ENCODE measurements at regions not wholly inside any gene's neighbourhood (a gene's known extent, or its start where the extent isn't known, plus 50 kb on each side); places are given as distances from the start of the nearest gene placed in this dataset.

DNA sequence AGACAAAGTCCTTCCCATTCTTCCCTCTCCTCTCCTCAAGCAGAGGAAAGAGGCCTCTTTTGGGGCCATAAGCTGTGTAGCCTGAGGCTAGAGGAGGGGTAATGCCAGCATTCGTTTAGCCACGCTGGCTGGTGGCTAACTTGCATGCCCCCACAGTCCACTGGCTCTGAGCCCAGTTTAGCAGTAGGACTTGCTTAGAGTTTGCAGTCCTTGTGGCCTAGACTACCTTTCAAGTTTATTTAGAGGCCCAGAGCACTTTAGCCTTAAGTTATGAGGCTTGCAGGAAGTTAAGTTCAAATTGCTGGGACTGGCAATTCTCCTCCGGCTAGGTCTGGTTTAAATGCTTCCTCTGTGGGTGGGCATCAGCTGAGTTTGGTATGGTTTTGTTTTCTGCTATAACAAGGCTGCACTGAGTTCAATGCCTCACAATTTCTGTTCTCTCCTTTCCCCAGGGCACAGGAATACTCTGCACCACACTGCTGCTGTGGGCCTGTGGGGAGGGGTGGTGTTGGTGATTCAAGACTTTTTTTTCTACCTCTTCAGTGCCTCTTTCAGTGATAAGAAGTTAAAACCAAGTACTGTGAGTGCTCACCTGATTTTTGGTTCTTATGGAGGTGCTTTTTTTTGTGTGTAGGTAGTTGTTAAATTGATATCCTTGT lies 281.0 kb upstream of the C11orf87 start:
- WGBS, 2 donors (ENCODE audit: low coverage in 1 of 2) = 73 to 94% methylated on average over 2 of the region's 3 CpGs
- TF ChIP-seq POLR2AphosphoS5 (IDR thresholded peaks at IDR 0.05) = no peak
- TF ChIP-seq POLR2A (IDR thresholded peaks at IDR 0.05) = no peak
- TF ChIP-seq EP300 (IDR thresholded peaks at IDR 0.05) = no peak
- TF ChIP-seq, protein P1, sequence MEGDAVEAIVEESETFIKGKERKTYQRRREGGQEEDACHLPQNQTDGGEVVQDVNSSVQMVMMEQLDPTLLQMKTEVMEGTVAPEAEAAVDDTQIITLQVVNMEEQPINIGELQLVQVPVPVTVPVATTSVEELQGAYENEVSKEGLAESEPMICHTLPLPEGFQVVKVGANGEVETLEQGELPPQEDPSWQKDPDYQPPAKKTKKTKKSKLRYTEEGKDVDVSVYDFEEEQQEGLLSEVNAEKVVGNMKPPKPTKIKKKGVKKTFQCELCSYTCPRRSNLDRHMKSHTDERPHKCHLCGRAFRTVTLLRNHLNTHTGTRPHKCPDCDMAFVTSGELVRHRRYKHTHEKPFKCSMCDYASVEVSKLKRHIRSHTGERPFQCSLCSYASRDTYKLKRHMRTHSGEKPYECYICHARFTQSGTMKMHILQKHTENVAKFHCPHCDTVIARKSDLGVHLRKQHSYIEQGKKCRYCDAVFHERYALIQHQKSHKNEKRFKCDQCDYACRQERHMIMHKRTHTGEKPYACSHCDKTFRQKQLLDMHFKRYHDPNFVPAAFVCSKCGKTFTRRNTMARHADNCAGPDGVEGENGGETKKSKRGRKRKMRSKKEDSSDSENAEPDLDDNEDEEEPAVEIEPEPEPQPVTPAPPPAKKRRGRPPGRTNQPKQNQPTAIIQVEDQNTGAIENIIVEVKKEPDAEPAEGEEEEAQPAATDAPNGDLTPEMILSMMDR (IDR thresholded peaks at IDR 0.05) = no peak
- no peaks in the 10 kb centered on the region for H3K36me3 ChIP-seq
- H3K27ac ChIP-seq = no peak overlapping the region
- ATAC-seq = no peak
- no peaks in the 10 kb centered on the region for H3K9me3 ChIP-seq
- no peak overlapping the region for H3K4me3 ChIP-seq
- H3K4me1 ChIP-seq = no peaks in the 10 kb centered on the region
- H3K27me3 ChIP-seq = no peaks in the 10 kb centered on the region

DNA sequence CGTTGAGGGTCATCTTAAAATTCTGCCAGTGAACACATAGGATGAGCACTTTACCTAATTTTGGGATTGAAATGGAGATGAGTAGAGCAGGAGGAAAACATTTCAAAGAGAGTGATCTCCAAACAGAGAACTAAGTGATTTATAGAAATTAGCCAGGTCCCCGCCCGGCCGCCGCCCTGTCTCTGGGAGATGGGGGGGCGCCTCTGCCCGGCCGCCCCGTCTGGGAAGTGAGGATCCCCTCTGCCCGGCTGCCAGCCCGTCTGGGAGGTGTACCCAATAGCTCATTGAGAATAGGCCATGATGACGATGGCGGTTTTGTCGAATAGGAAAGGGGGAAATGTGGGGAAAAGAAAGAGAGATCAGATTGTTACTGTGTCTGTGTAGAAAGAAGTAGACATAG lies 276.7 kb upstream of the C11orf87 start:
- WGBS, 2 donors (ENCODE audit: low coverage in 1 of 2) = 60 to 90% methylated on average over 1 of the region's 14 CpGs

DNA sequence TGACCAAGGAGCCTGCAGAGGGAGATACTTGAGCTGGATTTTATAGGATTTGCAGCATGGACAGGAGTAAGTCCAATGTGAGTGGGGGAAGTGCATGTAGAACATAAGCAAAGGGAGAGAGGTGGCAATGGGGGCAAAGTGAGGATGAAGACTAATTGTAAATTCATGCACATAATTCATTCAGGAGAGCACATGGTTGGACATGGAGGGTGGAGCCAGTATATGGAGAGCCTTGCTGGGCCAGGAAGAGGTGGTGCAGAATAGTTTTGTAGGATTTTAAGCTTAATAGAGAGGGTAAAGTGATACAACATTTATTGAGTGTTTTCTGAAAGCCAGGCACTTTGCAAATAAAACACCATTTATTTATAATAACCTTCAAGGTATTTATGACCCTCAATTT lies 274.3 kb upstream of the C11orf87 start:
- TF ChIP-seq POLR2AphosphoS5 (IDR thresholded peaks at IDR 0.05) (no peak), EP300 (IDR thresholded peaks at IDR 0.05) (no peak), POLR2A (IDR thresholded peaks at IDR 0.05) (no peak)
- TF ChIP-seq, protein P1 (IDR thresholded peaks at IDR 0.05) = no peak
- H3K27me3 ChIP-seq = no peaks in the 10 kb centered on the region
- H3K36me3 ChIP-seq = no peaks in the 10 kb centered on the region

More for the DNA sequence above, 276.7 kb upstream of the C11orf87 start:
- H3K27ac ChIP-seq = no peak overlapping the region
- H3K36me3 ChIP-seq = no peaks in the 10 kb centered on the region
- ATAC-seq = no peak
- H3K9me3 ChIP-seq = no peaks in the 10 kb centered on the region
- H3K4me1 ChIP-seq = no peaks in the 10 kb centered on the region
- H3K4me3 ChIP-seq = no peak overlapping the region
- no peaks in the 10 kb centered on the region for H3K27me3 ChIP-seq
- no peak for TF ChIP-seq POLR2A (IDR thresholded peaks at IDR 0.05)
- TF ChIP-seq, protein P1 (IDR thresholded peaks at IDR 0.05) = no peak
- no peak for TF ChIP-seq EP300 (IDR thresholded peaks at IDR 0.05)
- no peak for TF ChIP-seq POLR2AphosphoS5 (IDR thresholded peaks at IDR 0.05)

DNA sequence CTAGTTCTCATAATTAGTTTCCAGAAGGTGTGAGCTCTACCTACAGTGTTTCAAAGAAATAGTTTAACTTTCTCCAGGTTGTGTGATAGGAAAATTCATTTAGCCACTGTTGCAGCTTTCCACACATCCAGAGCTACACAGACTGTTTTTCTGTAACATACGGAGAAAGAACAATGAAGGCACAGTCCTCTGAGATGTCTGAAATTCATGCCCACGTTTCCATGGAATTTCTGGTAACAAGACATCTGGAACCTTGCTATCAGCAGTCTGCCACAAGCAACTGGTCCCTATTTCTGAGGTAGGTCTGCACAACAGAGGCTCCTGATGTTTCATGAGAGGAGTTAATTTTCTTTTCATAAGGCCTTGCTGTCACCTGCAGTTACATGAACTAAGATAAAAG lies 273.3 kb upstream of the C11orf87 start:
- Histone ChIP-seq H3K27me3 (no peaks in the 10 kb centered on the region), H3K4me3 (no peak overlapping the region), H3K36me3 (no peaks in the 10 kb centered on the region), H3K27ac (no peak overlapping the region), H3K4me1 (no peaks in the 10 kb centered on the region), H3K9me3 (no peaks in the 10 kb centered on the region)
- WGBS, 2 donors (ENCODE audit: low coverage in 1 of 2) = 77 to 86% methylated on average over 2 of the region's 2 CpGs
- TF ChIP-seq, protein P1 (IDR thresholded peaks at IDR 0.05) = no peak
- TF ChIP-seq EP300 (IDR thresholded peaks at IDR 0.05) (no peak), POLR2A (IDR thresholded peaks at IDR 0.05) (no peak), POLR2AphosphoS5 (IDR thresholded peaks at IDR 0.05) (no peak)
- ATAC-seq = no peak

More for the DNA sequence above, 274.3 kb upstream of the C11orf87 start:
- ATAC-seq = no peak
- Histone ChIP-seq H3K4me1 (no peaks in the 10 kb centered on the region), H3K4me3 (no peak overlapping the region), H3K9me3 (no peaks in the 10 kb centered on the region), H3K27ac (no peak overlapping the region)

DNA sequence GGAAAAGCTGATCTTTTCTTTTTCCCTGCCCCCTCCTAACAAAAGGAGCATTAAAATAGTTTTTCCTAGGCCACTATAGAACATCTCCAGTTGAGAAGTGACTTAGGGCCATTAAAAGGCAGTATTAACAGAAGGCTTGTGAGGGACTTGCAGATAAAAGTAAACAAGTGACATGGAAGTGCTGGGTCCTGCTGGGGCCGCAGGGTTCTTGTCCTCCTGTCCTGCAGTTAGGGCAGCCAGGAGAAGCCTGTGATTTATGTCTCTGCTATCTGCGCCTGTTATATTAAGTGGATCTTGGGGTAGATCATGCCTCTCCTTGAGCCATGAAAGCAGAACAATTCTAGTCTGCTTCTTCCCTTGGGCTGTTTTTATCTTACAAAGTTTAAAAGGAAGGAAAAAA lies 271.4 kb upstream of the C11orf87 start:
- WGBS, 2 donors (ENCODE audit: low coverage in 1 of 2) = 25 to 57% methylated on average over 1 to 2 of the region's 2 CpGs
- TF ChIP-seq POLR2A (IDR thresholded peaks at IDR 0.05) (no peak), EP300 (IDR thresholded peaks at IDR 0.05) (no peak), POLR2AphosphoS5 (IDR thresholded peaks at IDR 0.05) (no peak)
- TF ChIP-seq, protein P1 (IDR thresholded peaks at IDR 0.05) = no peak
- Histone ChIP-seq H3K4me1 (no peaks in the 10 kb centered on the region), H3K27me3 (no peaks in the 10 kb centered on the region), H3K9me3 (no peaks in the 10 kb centered on the region), H3K4me3 (no peak overlapping the region), H3K27ac (no peak overlapping the region), H3K36me3 (no peaks in the 10 kb centered on the region)
- ATAC-seq = no peak

Data from gastroesophageal sphincter (tissue), 4 donors.